ENCODE measurements at regions not wholly inside any gene's neighbourhood (a gene's known extent, or its start where the extent isn't known, plus 50 kb on each side); places are given as distances from the start of the nearest gene placed in this dataset.

DNA sequence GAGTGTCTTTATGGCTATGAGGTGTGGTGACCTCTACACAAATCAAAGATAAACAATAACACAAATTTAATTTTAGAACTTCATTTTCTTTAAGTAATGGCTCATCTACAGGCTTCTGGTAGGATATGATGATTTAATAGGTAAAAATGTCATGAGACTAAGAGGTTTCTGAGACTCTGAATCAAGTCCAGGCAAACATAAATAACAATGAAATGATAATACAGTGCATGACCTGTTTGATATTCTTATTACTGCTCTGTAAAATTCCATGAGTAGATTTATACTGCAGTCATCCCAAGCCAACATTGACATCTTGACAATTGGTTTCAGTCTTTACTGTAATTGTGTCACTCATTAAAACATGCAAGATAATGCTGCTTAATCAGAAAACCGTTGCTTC, 936.8 kb downstream of the MCTP2 start:
- BruUV-seq (replicated peaks): no TSS peak
- H3K9me3 ChIP-seq (ENCODE audit: low read depth, low read length, poor library complexity, severe bottlenecking): no peaks in the 10 kb centered on the region
- no peak for TF ChIP-seq EZH2 (IDR thresholded peaks at IDR 0.05; ENCODE audit: borderline replicate concordance, low read depth, low read length, poor library complexity, severe bottlenecking)
- TF ChIP-seq, protein P1, sequence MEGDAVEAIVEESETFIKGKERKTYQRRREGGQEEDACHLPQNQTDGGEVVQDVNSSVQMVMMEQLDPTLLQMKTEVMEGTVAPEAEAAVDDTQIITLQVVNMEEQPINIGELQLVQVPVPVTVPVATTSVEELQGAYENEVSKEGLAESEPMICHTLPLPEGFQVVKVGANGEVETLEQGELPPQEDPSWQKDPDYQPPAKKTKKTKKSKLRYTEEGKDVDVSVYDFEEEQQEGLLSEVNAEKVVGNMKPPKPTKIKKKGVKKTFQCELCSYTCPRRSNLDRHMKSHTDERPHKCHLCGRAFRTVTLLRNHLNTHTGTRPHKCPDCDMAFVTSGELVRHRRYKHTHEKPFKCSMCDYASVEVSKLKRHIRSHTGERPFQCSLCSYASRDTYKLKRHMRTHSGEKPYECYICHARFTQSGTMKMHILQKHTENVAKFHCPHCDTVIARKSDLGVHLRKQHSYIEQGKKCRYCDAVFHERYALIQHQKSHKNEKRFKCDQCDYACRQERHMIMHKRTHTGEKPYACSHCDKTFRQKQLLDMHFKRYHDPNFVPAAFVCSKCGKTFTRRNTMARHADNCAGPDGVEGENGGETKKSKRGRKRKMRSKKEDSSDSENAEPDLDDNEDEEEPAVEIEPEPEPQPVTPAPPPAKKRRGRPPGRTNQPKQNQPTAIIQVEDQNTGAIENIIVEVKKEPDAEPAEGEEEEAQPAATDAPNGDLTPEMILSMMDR (conservative IDR thresholded peaks at IDR 0.05; ENCODE audit: low read depth, low read length): no peak
- intact Hi-C loops (cut with micrococcal nuclease; ENCODE audit: unreplicated experiment): no loop called here
- no peaks in the 10 kb centered on the region for H3K4me1 ChIP-seq (ENCODE audit: insufficient read depth, low read length, poor library complexity, severe bottlenecking)
- no peaks in the 10 kb centered on the region for H3K27me3 ChIP-seq (replicated peaks; ENCODE audit: insufficient read depth, low read depth, low read length, poor library complexity)
- POLR2A ChIA-PET (ENCODE audit: low non-redundant PET): no interaction called here
- CTCF ChIA-PET: no interaction called here
- DNase-seq (ENCODE audit: low spot score): no peak
- H3K27ac ChIP-seq (ENCODE audit: low read depth, low read length, poor library complexity, severe bottlenecking): no peak overlapping the region
- no peak overlapping the region for H3K4me3 ChIP-seq (ENCODE audit: low read depth, low read length, poor library complexity, severe bottlenecking)
- no peaks in the 10 kb centered on the region for H3K36me3 ChIP-seq (ENCODE audit: insufficient read depth, low read length, poor library complexity, severe bottlenecking)

DNA sequence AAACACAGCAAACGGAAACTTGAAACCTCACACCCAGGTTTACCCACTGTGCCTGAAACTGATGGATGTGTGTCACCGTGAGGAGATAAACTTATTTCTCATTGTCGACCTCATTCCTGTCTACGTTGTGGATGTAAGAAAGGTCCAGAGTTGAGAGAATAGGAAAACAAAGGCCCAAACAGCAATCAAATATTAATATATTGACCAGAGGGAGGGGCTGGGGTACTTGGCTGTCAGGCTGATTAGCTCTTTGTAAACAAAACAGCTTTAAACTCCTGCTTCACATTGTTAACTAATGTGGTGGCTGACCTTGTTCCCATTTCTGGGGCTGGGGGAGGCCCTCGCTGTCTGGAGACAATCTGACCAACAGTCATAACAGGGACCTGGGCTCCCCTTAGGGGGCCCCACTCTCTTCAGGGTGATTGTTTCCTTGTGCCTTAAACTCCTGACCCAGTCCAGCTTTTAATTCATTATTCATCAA, 937.6 kb downstream of the MCTP2 start:
- Histone ChIP-seq H3K27me3 (replicated peaks; ENCODE audit: insufficient read depth, low read depth, low read length, poor library complexity) (no peaks in the 10 kb centered on the region), H3K9me3 (ENCODE audit: low read depth, low read length, poor library complexity, severe bottlenecking) (no peaks in the 10 kb centered on the region), H3K27ac (ENCODE audit: low read depth, low read length, poor library complexity, severe bottlenecking) (no peak overlapping the region), H3K4me3 (ENCODE audit: low read depth, low read length, poor library complexity, severe bottlenecking) (no peak overlapping the region), H3K4me1 (ENCODE audit: insufficient read depth, low read length, poor library complexity, severe bottlenecking) (no peaks in the 10 kb centered on the region), H3K36me3 (ENCODE audit: insufficient read depth, low read length, poor library complexity, severe bottlenecking) (no peaks in the 10 kb centered on the region)
- no peak for DNase-seq (ENCODE audit: low spot score)
- TF ChIP-seq, protein P1 (conservative IDR thresholded peaks at IDR 0.05; ENCODE audit: low read depth, low read length): no peak
- no peak for TF ChIP-seq EZH2 (IDR thresholded peaks at IDR 0.05; ENCODE audit: borderline replicate concordance, low read depth, low read length, poor library complexity, severe bottlenecking)
- ChIA-PET POLR2A (ENCODE audit: low non-redundant PET) (interaction anchor here (0.6 kb wide), 1 partner anchor 1986 kb away, joined by 3 read pairs; no protein-coding TSS in a partner anchor), CTCF (no interaction called here)
- BruUV-seq (replicated peaks): no TSS peak
- intact Hi-C loops (cut with micrococcal nuclease; ENCODE audit: unreplicated experiment): no loop called here

DNA sequence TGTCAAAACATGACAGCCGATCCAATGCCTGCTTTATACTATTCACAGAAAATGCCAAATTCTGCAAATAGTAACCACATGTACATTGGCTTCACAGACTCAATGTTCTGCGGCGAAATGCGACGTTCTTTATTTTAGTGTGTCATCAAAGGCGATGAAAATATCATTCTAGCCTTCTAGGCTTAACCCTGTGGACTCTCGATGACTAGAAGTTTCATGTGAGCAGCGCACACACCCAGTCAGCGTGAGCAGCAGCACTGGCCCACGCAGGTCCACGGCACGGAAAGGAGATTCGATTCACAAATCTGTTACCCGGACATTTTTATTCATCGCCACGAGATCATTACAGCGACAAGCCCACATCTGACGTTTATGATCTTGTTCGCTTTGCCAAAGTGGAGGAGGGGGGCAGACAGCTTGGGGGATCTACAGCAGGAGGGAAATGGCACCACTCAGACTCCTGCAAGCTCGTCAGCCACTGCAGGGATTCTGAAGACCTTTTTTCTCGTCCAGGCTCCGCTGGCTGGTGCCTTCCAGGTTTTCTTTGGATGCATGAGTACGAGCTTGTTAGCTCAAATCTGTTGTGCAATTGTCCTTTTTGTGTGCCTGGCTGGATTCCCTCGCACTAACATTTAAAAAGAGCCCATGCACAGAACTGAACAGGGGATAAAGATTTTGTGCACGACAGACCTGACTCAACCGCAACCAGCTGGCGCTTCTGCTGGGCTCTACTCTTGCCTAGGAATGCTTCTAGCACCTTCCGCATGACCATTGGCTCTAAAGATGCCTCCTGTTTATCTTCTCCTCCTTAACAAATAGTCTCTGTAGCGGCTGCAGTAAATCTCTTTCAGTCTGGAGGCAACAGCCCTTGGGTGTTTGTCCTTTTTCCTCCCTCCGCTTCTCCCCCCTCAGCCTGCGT, 938.4 kb downstream of the MCTP2 start:
- ChIA-PET CTCF (no interaction called here), POLR2A (ENCODE audit: low non-redundant PET) (no interaction called here)
- TF ChIP-seq EZH2 (IDR thresholded peaks at IDR 0.05; ENCODE audit: borderline replicate concordance, low read depth, low read length, poor library complexity, severe bottlenecking): no peak
- TF ChIP-seq, protein P1 (conservative IDR thresholded peaks at IDR 0.05; ENCODE audit: low read depth, low read length): no peak
- no peaks in the 10 kb centered on the region for H3K36me3 ChIP-seq (ENCODE audit: insufficient read depth, low read length, poor library complexity, severe bottlenecking)
- no TSS peak for BruUV-seq (replicated peaks)
- no peaks in the 10 kb centered on the region for H3K27me3 ChIP-seq (replicated peaks; ENCODE audit: insufficient read depth, low read depth, low read length, poor library complexity)
- no peak overlapping the region for H3K4me3 ChIP-seq (ENCODE audit: low read depth, low read length, poor library complexity, severe bottlenecking)
- intact Hi-C loops (cut with micrococcal nuclease; ENCODE audit: unreplicated experiment): no loop called here
- no peaks in the 10 kb centered on the region for H3K9me3 ChIP-seq (ENCODE audit: low read depth, low read length, poor library complexity, severe bottlenecking)
- H3K4me1 ChIP-seq (ENCODE audit: insufficient read depth, low read length, poor library complexity, severe bottlenecking): no peaks in the 10 kb centered on the region
- no peak overlapping the region for H3K27ac ChIP-seq (ENCODE audit: low read depth, low read length, poor library complexity, severe bottlenecking)
- no peak for DNase-seq (ENCODE audit: low spot score)
